ELR (cell line): ENCODE measurements at regions not wholly inside any gene's neighbourhood (a gene's known extent, or its start where the extent isn't known, plus 50 kb on each side); places are given as distances from the start of the nearest gene placed in this dataset.
"Not testable (repeated sequence)": the region's sequence is repeated elsewhere in the genome, so short reads cannot be mapped to it uniquely, and the experiment has no call there.

Source experiments
- DNase-seq: peaks from one replicate; pipeline ENCODE4 v3.0.0-alpha.2; 2015; ENCODE audit warnings: low read depth

- DNase-seq, result no peak
These were observed 833.6 kb downstream of the FLRT2 start for GRCh38 chr14:86363576-86363975.

DNA sequence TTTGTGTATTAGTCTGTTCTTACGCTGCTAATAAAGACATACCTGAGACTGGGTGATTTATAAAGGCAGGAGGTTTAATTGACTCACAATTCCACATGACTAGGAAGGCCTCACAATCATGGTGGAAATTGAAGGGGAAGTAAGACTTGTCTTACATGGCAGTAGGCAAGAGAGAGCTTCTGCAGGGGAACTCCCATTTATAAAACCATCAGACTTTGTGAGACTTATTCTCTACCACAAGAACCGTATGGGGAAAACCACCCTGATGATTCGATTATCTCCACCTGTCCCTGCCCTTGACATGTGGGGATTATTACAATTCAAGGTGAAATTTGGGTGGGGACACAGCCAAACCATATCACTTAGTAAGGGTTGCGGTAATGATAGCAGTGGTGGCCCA lies 833.1 kb downstream of the FLRT2 start:
- no peak for DNase-seq

GRCh38 chr14:86357876-86358275 lies 827.9 kb downstream of the FLRT2 start:
- DNase-seq, result no peak

- DNase-seq, result no peak
These were observed 827.2 kb downstream of the FLRT2 start for GRCh38 chr14:86357119-86357518.

DNA sequence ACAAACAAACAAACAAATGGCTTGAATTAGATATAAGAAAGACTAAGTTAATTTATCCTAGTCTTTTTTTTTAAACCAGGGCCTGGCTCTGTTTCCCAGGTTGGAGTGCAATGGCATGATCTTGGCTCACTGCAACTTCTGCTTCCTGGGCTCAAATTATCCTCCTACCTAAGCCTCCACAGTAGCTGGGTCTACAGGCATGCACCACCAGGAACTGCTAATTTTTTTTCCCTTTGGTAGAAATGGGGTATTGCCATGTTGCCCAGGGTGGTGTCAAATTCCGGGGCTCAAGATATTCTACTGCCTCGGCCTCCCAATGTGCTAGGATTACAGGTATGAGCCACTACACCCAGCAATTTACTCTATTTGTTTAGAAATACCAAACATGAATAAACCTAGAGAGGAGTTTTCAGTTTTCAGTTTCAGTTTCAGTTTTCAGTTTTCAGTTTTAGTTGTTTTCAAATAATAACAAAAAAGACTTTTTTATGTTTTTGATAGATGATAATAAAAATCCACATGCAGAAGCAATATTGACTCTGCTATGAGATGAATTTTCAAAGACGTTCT lies 817.0 kb downstream of the FLRT2 start:
- no peak for DNase-seq

- DNase-seq, result no peak
These were observed 804.4 kb downstream of the FLRT2 start for GRCh38 chr14:86334355-86334754.

GRCh38 chr14:86333493-86333892 lies 803.5 kb downstream of the FLRT2 start:
- DNase-seq, result no peak

DNA sequence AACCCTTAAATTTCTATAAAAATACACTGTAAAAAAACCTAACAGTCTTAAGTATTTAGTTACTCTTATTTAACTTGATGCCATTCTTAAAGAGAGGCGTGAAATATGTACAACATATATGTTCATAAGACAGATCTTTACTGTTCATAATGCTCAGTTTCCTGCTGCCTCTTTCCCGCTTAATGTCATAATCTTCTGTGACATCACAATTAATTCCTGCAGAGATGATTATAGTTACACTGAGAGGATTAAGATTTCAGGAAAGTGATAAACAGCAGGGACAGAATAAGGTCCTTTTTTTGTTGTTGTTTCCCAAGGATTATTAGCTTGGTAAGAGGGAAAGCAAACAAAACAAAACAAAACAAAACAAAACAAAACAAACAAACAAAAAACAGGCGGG lies 801.4 kb downstream of the FLRT2 start:
- DNase-seq, result no peak

- DNase-seq, result no peak
These were observed 791.2 kb downstream of the FLRT2 start for GRCh38 chr14:86321151-86321550.

- not testable (repeated sequence) for DNase-seq
These were observed 782.3 kb downstream of the FLRT2 start for GRCh38 chr14:86312154-86312665.

DNA sequence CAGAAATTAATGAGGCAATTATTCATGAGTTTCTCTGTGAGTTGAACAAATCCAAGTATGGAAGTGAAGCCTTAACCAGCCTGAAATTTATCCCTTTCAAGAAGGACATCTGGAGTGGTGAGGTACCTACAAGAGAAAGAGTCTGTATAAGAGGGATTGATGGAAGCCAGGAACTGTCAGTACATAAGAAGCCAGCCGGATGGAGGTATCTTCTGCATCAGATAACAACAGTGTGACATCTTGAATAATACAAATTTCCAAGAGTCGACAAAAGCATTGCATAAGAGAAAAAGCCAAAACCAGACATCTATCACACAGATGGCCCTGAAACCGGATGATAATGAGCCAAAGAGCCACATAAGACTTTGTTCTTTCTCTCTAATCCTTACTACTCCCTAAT lies 781.2 kb downstream of the FLRT2 start:
- DNase-seq, result no peak

DNA sequence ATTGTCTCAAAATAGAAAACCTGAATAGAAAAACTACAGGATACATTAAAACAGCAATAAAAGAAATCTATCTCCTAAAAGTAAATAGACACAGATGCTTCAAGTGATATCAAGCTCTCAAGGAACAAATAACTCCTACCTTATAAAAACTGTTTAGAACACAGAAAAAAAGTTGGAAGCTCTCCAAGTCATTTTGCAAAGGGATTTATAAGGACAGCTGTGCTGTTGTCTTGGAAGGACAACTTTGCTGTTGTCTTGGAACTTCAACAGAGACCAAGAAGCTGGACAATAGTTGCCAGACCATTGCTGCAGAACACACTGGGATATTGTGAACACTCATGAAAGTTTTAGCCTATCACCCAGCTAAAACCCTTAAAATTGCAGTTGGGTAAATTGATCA lies 780.7 kb downstream of the FLRT2 start:
- DNase-seq, result no peak

GRCh38 chr14:86310148-86310547 lies 780.2 kb downstream of the FLRT2 start:
- DNase-seq, result no peak

DNA sequence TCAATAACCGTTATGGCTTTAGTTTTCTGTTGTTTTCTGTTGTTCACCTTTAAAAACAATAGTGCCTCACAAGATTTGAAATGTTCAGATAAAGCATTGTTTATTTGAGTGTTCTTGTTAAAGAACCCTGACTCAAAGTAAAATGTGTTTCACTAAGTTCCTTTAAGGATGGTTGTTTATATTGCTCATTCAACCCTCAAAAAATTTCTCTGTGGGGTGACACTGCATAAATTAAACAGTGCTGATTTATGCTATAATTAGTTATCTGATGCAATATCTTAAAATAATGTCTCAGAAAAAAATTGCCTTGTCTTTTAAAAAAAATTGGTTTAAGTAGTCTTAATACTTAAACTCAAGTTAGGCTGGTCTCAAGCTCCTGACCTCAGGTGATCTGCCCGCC lies 775.1 kb downstream of the FLRT2 start:
- DNase-seq, result no peak

- no peak for DNase-seq
These were observed 770.0 kb downstream of the FLRT2 start for GRCh38 chr14:86299994-86300393.

DNA sequence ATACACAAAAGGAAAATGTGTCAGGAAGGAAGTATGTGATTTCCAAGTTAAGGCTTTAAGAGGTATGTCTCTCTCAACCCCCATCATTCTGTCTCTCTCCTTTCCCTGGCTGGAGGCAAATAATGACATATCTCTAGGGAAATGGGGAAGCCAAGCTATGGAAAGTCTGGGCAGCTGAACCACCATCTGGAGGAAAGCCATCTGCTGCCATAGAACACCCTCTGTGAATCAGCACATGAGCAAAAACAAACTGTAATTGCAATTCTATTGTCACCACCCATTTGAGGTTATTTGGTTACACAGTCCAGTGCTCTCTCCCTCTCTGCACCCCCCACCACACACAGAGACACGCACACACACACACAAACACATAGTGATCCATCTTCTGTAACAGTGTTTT lies 766.2 kb downstream of the FLRT2 start:
- DNase-seq, result no peak

DNA sequence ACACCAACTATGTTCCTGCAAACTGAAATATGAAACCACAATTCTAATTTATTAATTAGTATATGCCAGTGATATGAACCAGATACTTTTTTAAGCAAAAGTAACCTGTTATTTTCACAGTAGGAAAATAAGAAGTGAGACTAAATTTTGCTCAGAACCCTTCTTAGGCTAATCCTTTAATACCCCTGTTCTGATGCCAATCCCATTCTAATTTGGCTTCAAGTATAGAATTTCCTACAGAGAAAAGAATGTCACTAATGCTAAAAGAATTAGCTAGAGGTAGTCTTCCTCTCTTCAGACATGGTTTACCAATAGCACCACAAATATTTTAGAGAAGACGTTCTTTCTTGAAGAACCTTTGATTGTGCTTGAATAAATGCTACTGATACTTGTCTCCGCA lies 758.4 kb downstream of the FLRT2 start:
- DNase-seq, result no peak

GRCh38 chr14:86279405-86279804 lies 749.5 kb downstream of the FLRT2 start:
- DNase-seq, result no peak

DNA sequence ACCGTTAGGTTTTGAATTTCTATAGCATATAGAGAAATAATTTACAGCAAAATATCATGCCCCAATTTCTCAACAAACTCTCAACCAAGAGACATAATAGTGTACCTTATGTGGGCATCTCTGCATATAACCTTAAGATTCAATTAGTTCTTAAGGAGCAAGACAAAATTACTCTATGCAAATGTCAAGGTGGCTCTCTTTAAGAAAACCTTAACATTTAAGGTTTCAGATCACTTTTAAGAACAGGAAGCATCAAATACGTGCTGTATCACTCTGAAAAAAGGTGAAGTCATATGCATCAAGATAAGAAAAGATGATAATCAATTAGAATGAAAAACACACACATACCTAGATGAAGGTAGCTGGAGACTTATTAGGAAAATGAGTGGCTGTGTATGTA lies 728.0 kb downstream of the FLRT2 start:
- DNase-seq, result no peak

GRCh38 chr14:86243158-86243557 lies 713.2 kb downstream of the FLRT2 start:
- DNase-seq, result no peak

DNA sequence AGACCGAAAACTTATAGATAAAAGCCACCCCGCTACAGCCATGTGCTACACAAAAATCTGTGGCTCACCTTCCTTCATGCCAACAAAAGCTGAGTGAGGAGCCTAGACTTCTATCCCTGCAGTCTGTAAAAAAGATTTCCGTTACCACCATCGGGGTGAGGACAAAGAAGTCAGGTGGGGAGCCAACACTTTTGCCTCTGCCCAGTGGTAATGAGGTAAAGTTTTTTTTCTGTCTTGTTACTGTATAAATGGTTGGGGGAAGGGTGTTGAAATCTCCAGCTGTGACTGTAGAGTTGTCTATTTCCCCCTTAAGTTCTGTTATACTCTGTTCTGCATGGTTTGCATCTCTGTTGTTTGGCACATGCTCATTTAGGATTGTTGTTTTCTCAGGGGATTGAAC lies 707.8 kb downstream of the FLRT2 start:
- DNase-seq, result no peak

- DNase-seq, result no peak
These were observed 691.8 kb downstream of the FLRT2 start for GRCh38 chr14:86221755-86222154.

DNA sequence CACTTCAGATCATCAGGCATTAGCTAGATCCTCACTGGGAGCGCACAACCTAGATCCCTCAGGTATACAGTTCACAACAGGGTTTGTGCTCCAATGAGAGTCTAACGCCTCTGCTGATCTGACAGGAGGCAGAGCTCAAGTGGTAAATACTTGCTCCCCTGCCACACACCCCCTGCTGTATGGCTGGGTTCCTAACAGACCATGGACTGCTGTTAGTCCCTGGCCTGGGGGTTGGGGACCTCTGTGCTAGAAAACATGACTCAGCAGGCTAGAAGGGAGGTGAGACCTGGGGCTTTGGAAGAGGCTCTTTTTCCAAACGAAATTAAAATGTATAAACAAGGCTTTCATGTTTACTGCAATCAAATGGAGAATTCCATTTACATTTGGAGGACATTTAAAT lies 691.1 kb downstream of the FLRT2 start:
- DNase-seq, result no peak

DNA sequence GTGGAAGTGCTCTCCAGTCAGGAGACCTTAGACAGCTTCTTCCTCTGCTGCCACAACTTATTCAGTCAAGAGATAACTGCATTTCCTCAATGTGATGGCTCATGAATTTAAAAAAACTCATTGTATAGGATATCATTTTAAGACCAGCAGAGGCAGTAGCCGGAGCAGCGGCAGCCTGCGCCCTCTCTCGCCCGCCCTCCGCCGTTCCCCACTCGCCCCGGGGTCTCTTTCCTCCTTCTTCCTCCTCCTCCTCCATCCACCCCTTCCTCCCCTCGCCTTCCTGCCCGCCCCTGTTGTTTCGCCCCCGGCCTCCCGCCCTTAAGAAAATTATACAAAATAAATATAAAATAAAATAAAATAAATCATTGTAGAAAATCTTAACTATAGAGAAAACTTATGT lies 687.6 kb downstream of the FLRT2 start:
- no peak for DNase-seq

GRCh38 chr14:86203843-86204242 lies 673.9 kb downstream of the FLRT2 start:
- DNase-seq, result no peak
